OCI-LY1 (cell line): ENCODE measurements at regions not wholly inside any gene's neighbourhood (a gene's known extent, or its start where the extent isn't known, plus 50 kb on each side); places are given as distances from the start of the nearest gene placed in this dataset.

ENCODE experiments used
- H2AFZ ChIP-seq: fragments of 200-600 bp; sonication (generic), shearing (Covaris generic); 2 replicates; pipeline ENCODE4 v1.6.0; 2014; ENCODE audit warnings: antibody characterized with exemption, mild to moderate bottlenecking, low read length
- H3F3A ChIP-seq: fragments of 200-600 bp; sonication (generic), shearing (Covaris generic); 2 replicates; pipeline ENCODE4 v1.6.0; 2014; ENCODE audit warnings: mild to moderate bottlenecking, antibody characterized with exemption, low read length, moderate library complexity; ENCODE audit not compliant: insufficient read depth
- H3K27ac ChIP-seq: fragments of 200-600 bp; sonication (generic); 2 replicates; pipeline ENCODE4 v1.5.1; 2014; ENCODE audit warnings: low read length, mixed run types, mild to moderate bottlenecking, low read depth; ENCODE audit not compliant: poor library complexity, severe bottlenecking
- H3K27me3 ChIP-seq: fragments of 200-600 bp; sonication (generic); 2 replicates; pipeline ENCODE4 v1.6.0; 2014; ENCODE audit warnings: antibody characterized with exemption, mild to moderate bottlenecking, low read length, moderate library complexity; ENCODE audit not compliant: insufficient read depth
- H3K36me3 ChIP-seq: fragments of 200-600 bp; sonication (generic); 2 replicates; pipeline ENCODE4 v1.6.1; 2014; ENCODE audit warnings: mild to moderate bottlenecking, antibody characterized with exemption, low read length, moderate library complexity, mixed read lengths; ENCODE audit not compliant: insufficient read depth
- H3K4me1 ChIP-seq: fragments of 200-600 bp; sonication (generic); 2 replicates; pipeline ENCODE4 v1.5.1; 2014; ENCODE audit warnings: mild to moderate bottlenecking, low read length, moderate library complexity; ENCODE audit not compliant: insufficient read depth, severe bottlenecking
- H3K4me2 ChIP-seq: fragments of 200-600 bp; sonication (generic), shearing (Covaris generic); 2 replicates; pipeline ENCODE4 v1.6.1; 2014; ENCODE audit warnings: low read length
- H3K4me3 ChIP-seq: fragments of 200-600 bp; sonication (generic); 2 replicates; pipeline ENCODE4 v1.5.1; 2014; ENCODE audit warnings: low read length, low read depth, mild to moderate bottlenecking, mixed read lengths; ENCODE audit not compliant: poor library complexity, severe bottlenecking
- H3K79me2 ChIP-seq: fragments of 200-600 bp; shearing (Covaris generic); 2 replicates; pipeline ENCODE4 v1.6.1; 2016; ENCODE audit warnings: mixed run types, low read length, mixed read lengths; ENCODE audit not compliant: insufficient read depth
- H3K9ac ChIP-seq: fragments of 200-600 bp; sonication (generic), shearing (Covaris generic); 2 replicates; pipeline ENCODE4 v1.6.1; 2014; ENCODE audit warnings: mild to moderate bottlenecking, low read length, mixed read lengths
- H3K9me2 ChIP-seq: fragments of 200-600 bp; sonication (generic), shearing (Covaris generic); 2 replicates; pipeline ENCODE4 v1.6.1; 2014; ENCODE audit warnings: low read depth, mild to moderate bottlenecking, low read length, mixed read lengths
- H3K9me3 ChIP-seq: fragments of 200-600 bp; shearing (Covaris generic); 2 replicates; pipeline ENCODE4 v1.6.1; 2014; ENCODE audit warnings: low read length, mixed read lengths
- H4K20me1 ChIP-seq: fragments of 200-600 bp; sonication (generic), shearing (Covaris generic); 2 replicates; pipeline ENCODE4 v1.6.0; 2016; ENCODE audit warnings: mild to moderate bottlenecking, low read length; ENCODE audit not compliant: insufficient read depth
- CTCF ChIP-seq: fragments of 200-600 bp; sonication (generic), shearing (Covaris generic); IDR thresholded peaks from 2 replicates; pipeline ENCODE4 v1.5.1; 2017; ENCODE audit warnings: mild to moderate bottlenecking, antibody characterized with exemption, low read length, moderate library complexity, mixed read lengths
- EZH2 ChIP-seq: fragments of 200-600 bp; sonication (generic), shearing (Covaris generic); IDR thresholded peaks from 2 replicates; pipeline ENCODE4 v1.8.0; 2017; ENCODE audit warnings: borderline replicate concordance, mixed run types, mild to moderate bottlenecking, antibody characterized with exemption, low read length, moderate library complexity, mixed read lengths

GRCh38 chr17:31699886-31700285 is 159.2 kb downstream of the COPRS start:
- no peak overlapping the region for H3K4me2 ChIP-seq
- no peak overlapping the region for H3K27ac ChIP-seq
- H4K20me1 ChIP-seq: no peaks in the 10 kb centered on the region
- TF ChIP-seq EZH2 (no peak), CTCF (no peak)
- H3K9me3 ChIP-seq: no peaks in the 10 kb centered on the region
- H3K9ac ChIP-seq: no peak overlapping the region
- H3K4me1 ChIP-seq: no peaks in the 10 kb centered on the region
- no peaks in the 10 kb centered on the region for H3F3A ChIP-seq
- H2AFZ ChIP-seq: no peak overlapping the region
- H3K27me3 ChIP-seq: no peaks in the 10 kb centered on the region; the same call in 1 of the 2 replicates
- H3K36me3 ChIP-seq: no peaks in the 10 kb centered on the region
- H3K79me2 ChIP-seq: no peaks in the 10 kb centered on the region
- no peak overlapping the region for H3K4me3 ChIP-seq
- H3K9me2 ChIP-seq: no peaks in the 10 kb centered on the region

- TF ChIP-seq EZH2 (no peak), CTCF (no peak)
- Histone ChIP-seq H3K9ac (no peak overlapping the region), H3K9me2 (no peaks in the 10 kb centered on the region), H3K27ac (no peak overlapping the region), H3F3A (no peaks in the 10 kb centered on the region), H3K4me2 (no peak overlapping the region), H3K79me2 (no peaks in the 10 kb centered on the region), H3K36me3 (no peaks in the 10 kb centered on the region), H3K4me1 (no peaks in the 10 kb centered on the region), H2AFZ (no peak overlapping the region), H3K9me3 (no peaks in the 10 kb centered on the region), H3K4me3 (no peak overlapping the region), H4K20me1 (no peaks in the 10 kb centered on the region), H3K27me3 (no peaks in the 10 kb centered on the region; the same call in 1 of the 2 replicates)
Observed at GRCh38 chr17:31699281-31699680, 159.8 kb downstream of the COPRS start.

GRCh38 chr17:31698751-31699150 is 160.3 kb downstream of the COPRS start:
- no peaks in the 10 kb centered on the region for H4K20me1 ChIP-seq
- no peaks in the 10 kb centered on the region for H3K79me2 ChIP-seq
- no peak overlapping the region for H3K9ac ChIP-seq
- H3K36me3 ChIP-seq: no peaks in the 10 kb centered on the region
- H3K27me3 ChIP-seq: no peaks in the 10 kb centered on the region; the same call in 1 of the 2 replicates
- no peak overlapping the region for H3K4me2 ChIP-seq
- TF ChIP-seq EZH2 (no peak), CTCF (no peak)
- no peak overlapping the region for H3K27ac ChIP-seq
- no peaks in the 10 kb centered on the region for H3F3A ChIP-seq
- H2AFZ ChIP-seq: no peak overlapping the region
- no peaks in the 10 kb centered on the region for H3K9me3 ChIP-seq
- no peak overlapping the region for H3K4me3 ChIP-seq
- no peaks in the 10 kb centered on the region for H3K4me1 ChIP-seq
- H3K9me2 ChIP-seq: no peaks in the 10 kb centered on the region
